Ishikawa (cell line): ENCODE measurements at regions not wholly inside any gene's neighbourhood (a gene's known extent, or its start where the extent isn't known, plus 50 kb on each side); places are given as distances from the start of the nearest gene placed in this dataset.
A peak's percentile ranks its signal among the peaks of the same experiment; 100 is the strongest.

Source experiments
- EP300 ChIP-seq: IDR thresholded peaks from 2 replicates; pipeline ENCODE4 v1.6.1; 2012; ENCODE audit warnings: borderline replicate concordance
- YY1 ChIP-seq: IDR thresholded peaks from 2 replicates; pipeline ENCODE4 v1.6.1; 2012; ENCODE audit warnings: low read depth

- TF ChIP-seq YY1 (peak; percentile 62), EP300 (peak; percentile 91)
Observed at GRCh38 chr21:5231261-5231660, 5290.1 kb upstream of the TPTE start.
